CD4-positive, alpha-beta T cell (primary cell): ENCODE measurements at regions not wholly inside any gene's neighbourhood (a gene's known extent, or its start where the extent isn't known, plus 50 kb on each side); places are given as distances from the start of the nearest gene placed in this dataset.

Source experiments
- ATAC-seq: fragments of 200-7000 bp; cut with Tn5 transposase; one replicate; pipeline ENCODE4 v1.10.0; 2022; ENCODE audit warnings: mild to moderate bottlenecking; ENCODE audit not compliant: poor library complexity
- CTCF ChIA-PET: fragments of 350-600 bp; sonication (Branson Sonifier 250); formaldehyde crosslinking; loops from one replicate; lab custom pipeline; 2021; ENCODE audit warnings: antibody characterized with exemption, inconsistent platforms; lab: Charles Lee
- POLR2A ChIA-PET: fragments of 350-600 bp; sonication (Branson Sonifier 250); formaldehyde crosslinking; loops from one replicate; lab custom pipeline; 2021; ENCODE audit warnings: antibody characterized with exemption, inconsistent platforms; lab: Charles Lee
- DNase-seq, 14 experiments: peaks; one replicate each; pipeline ENCODE4 v3.0.0-alpha.2; 2013 to 2020; ENCODE audit warnings: mixed read lengths in 2 of 14
- H3K27ac ChIP-seq, 2 donors: one replicate each; pipeline versions ENCODE4 v1.5.1 to v1.7.0; 2013; ENCODE audit warnings: low read length in 2 of 2, low read depth in 1 of 2, mild to moderate bottlenecking in 1 of 2
- H3K27me3 ChIP-seq, 2 experiments: 1 replicate in 1 of 2; 2 replicates in 1 of 2; pipeline versions ENCODE4 v1.6.1 to v1.7.0; 2013; ENCODE audit warnings: low read length in 2 of 2, control low read depth in 1 of 2, mild to moderate bottlenecking in 1 of 2, moderate library complexity in 1 of 2; ENCODE audit not compliant: insufficient read depth in 2 of 2, control insufficient read depth in 1 of 2
- H3K36me3 ChIP-seq: one replicate; pipeline ENCODE4 v1.6.1; 2013; ENCODE audit warnings: low read length, control low read depth; ENCODE audit not compliant: insufficient read depth
- H3K4me1 ChIP-seq: one replicate; pipeline ENCODE4 v1.6.1; 2013; ENCODE audit warnings: low read length, control low read depth; ENCODE audit not compliant: insufficient read depth
- H3K4me3 ChIP-seq: one replicate; pipeline ENCODE4 v1.5.1; 2013; ENCODE audit warnings: mild to moderate bottlenecking, low read length, moderate library complexity
- H3K9me3 ChIP-seq, 2 experiments: 1 replicate in 1 of 2; 2 replicates in 1 of 2; pipeline versions ENCODE4 v1.6.1 to v1.7.0; 2013; ENCODE audit warnings: low read length in 2 of 2, mild to moderate bottlenecking in 2 of 2, control low read depth in 1 of 2, moderate library complexity in 1 of 2; ENCODE audit not compliant: control insufficient read depth in 1 of 2, insufficient read depth in 1 of 2
- H3K27ac Mint-ChIP-seq: one replicate; pipeline ENCODE4 v1.8.0; 2020; ENCODE audit warnings: mixed read lengths
- H3K27me3 Mint-ChIP-seq: one replicate; pipeline ENCODE4 v1.8.0; 2021; ENCODE audit warnings: mixed read lengths
- H3K36me3 Mint-ChIP-seq: one replicate; pipeline ENCODE4 v1.8.0; 2021; ENCODE audit warnings: low read depth, mixed read lengths
- H3K4me1 Mint-ChIP-seq: one replicate; pipeline ENCODE4 v1.8.0; 2021; ENCODE audit warnings: low read depth, mixed read lengths
- H3K4me3 Mint-ChIP-seq: one replicate; pipeline ENCODE4 v1.8.0; 2020; ENCODE audit warnings: mild to moderate bottlenecking, mixed read lengths
- H3K9me3 Mint-ChIP-seq: one replicate; pipeline ENCODE4 v1.8.0; 2020; ENCODE audit warnings: mixed read lengths
- intact Hi-C, 2 experiments: fragments of 100-400 bp; cut with DNase I in 1 of 2; cut with micrococcal nuclease in 1 of 2; formaldehyde crosslinking; loops; one replicate each; pipeline versions ENCODE4 v1.15.1 to v1.9.0; 2023 to 2025; cut with DNase I, micrococcal nuclease
- TF ChIP-seq, protein P1 (sequence below): fragments of 200-600 bp; IDR thresholded peaks from one replicate; pipeline ENCODE4 v1.8.0; 2022; ENCODE audit warnings: antibody characterized with exemption, mild to moderate bottlenecking

DNA sequence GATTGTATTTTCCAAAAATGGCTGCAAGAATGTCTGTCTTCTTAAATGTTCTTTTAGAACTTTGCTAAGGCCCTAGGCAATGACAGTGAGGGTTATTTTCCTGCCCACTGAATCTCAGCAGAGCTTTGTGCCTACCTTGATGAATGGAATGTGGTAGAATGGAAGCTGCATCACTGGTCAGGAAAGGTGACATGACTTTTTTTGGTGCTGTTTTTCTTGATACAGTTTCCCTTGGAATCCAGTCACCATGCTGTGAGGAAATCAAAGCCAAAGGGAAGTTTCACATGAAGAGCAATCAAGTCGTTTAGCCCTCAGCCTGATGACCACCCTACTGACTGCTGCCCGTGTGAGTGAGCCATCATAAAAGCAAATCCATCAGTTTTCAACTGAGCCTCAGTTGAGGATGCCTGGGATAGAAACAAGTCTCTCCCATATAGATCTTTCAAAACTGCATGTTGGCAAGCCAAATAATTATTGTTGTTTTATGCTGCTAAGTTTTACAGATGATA lies 886.0 kb upstream of the FBXO33 start:
- no peaks in the 10 kb centered on the region for H3K36me3 Mint-ChIP-seq
- ATAC-seq (no peak), DNase-seq (no peak)
- no peak overlapping the region for H3K4me3 Mint-ChIP-seq
- intact Hi-C loops = no loop called here
- Histone ChIP-seq H3K27ac (no peak overlapping the region), H3K27me3 (no peaks in the 10 kb centered on the region), H3K4me3 (no peak overlapping the region), H3K9me3 (no peaks in the 10 kb centered on the region), H3K4me1 (no peaks in the 10 kb centered on the region), H3K36me3 (no peaks in the 10 kb centered on the region)
- TF ChIP-seq, protein P1, sequence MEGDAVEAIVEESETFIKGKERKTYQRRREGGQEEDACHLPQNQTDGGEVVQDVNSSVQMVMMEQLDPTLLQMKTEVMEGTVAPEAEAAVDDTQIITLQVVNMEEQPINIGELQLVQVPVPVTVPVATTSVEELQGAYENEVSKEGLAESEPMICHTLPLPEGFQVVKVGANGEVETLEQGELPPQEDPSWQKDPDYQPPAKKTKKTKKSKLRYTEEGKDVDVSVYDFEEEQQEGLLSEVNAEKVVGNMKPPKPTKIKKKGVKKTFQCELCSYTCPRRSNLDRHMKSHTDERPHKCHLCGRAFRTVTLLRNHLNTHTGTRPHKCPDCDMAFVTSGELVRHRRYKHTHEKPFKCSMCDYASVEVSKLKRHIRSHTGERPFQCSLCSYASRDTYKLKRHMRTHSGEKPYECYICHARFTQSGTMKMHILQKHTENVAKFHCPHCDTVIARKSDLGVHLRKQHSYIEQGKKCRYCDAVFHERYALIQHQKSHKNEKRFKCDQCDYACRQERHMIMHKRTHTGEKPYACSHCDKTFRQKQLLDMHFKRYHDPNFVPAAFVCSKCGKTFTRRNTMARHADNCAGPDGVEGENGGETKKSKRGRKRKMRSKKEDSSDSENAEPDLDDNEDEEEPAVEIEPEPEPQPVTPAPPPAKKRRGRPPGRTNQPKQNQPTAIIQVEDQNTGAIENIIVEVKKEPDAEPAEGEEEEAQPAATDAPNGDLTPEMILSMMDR = no peak
- no peaks in the 10 kb centered on the region for H3K4me1 Mint-ChIP-seq
- ChIA-PET POLR2A (no interaction called here), CTCF (no interaction called here)
- no peak overlapping the region for H3K27ac Mint-ChIP-seq
- H3K27me3 Mint-ChIP-seq = no peaks in the 10 kb centered on the region
- peaks cover 9% of the 10 kb centered on the region for H3K9me3 Mint-ChIP-seq

DNA sequence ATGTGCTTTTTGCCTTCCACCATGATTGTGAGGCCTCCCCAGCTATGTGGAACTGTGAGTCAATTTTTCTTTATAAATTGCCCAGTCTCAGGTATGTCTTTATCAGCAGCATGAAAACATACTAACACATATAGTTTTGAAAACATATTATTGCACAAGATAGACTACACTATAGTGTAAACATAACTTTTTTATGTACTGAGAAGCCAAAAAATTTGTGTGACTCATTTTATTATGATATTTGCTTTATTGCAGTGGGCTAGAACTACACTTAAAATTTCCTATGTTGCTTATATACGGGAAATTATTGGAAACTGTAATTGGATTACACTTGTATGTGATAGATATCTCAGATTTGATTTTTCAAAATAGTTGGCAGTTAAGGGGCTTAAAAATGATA lies 885.5 kb upstream of the FBXO33 start:
- H3K27ac Mint-ChIP-seq = no peak overlapping the region
- Histone ChIP-seq H3K4me3 (no peak overlapping the region), H3K27me3 (no peaks in the 10 kb centered on the region), H3K27ac (no peak overlapping the region), H3K9me3 (no peaks in the 10 kb centered on the region), H3K36me3 (no peaks in the 10 kb centered on the region), H3K4me1 (no peaks in the 10 kb centered on the region)
- H3K36me3 Mint-ChIP-seq = no peaks in the 10 kb centered on the region
- ATAC-seq (no peak), DNase-seq (no peak)
- H3K4me3 Mint-ChIP-seq = no peak overlapping the region
- TF ChIP-seq, protein P1 = no peak
- no peaks in the 10 kb centered on the region for H3K27me3 Mint-ChIP-seq
- POLR2A ChIA-PET = no interaction called here
- CTCF ChIA-PET = no interaction called here
- H3K9me3 Mint-ChIP-seq = peaks cover 9% of the 10 kb centered on the region
- H3K4me1 Mint-ChIP-seq = no peaks in the 10 kb centered on the region
- intact Hi-C loops = no loop called here

DNA sequence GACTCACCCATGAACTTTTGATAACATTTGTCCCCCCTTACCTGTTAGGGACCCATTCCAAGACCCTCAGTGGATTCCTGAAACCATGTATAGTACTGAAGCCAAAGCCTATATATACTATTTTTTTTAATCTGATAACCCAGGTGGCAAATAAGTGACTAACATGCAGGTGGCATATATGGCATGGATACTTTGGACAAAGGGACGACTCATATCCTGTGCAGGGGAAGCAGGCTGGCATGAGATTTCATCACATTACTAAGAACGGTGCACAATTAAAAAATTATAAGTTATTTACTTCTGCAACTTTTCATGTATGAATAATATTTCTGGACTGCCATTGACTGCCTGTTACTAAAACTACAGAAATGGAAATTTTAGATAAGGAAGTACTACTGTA lies 880.1 kb upstream of the FBXO33 start:
- Histone ChIP-seq H3K9me3 (peaks cover 0 to 3% of the 10 kb centered on the region in 2 experiments), H3K4me1 (no peaks in the 10 kb centered on the region), H3K27ac (no peak overlapping the region), H3K36me3 (no peaks in the 10 kb centered on the region), H3K27me3 (no peaks in the 10 kb centered on the region), H3K4me3 (no peak overlapping the region)
- no peaks in the 10 kb centered on the region for H3K27me3 Mint-ChIP-seq
- H3K9me3 Mint-ChIP-seq = peaks cover 3% of the 10 kb centered on the region
- intact Hi-C loops = no loop called here
- no peaks in the 10 kb centered on the region for H3K36me3 Mint-ChIP-seq
- TF ChIP-seq, protein P1 = no peak
- DNase-seq = no peak
- H3K4me3 Mint-ChIP-seq = no peak overlapping the region
- ChIA-PET POLR2A (no interaction called here), CTCF (no interaction called here)
- no peak for ATAC-seq
- H3K4me1 Mint-ChIP-seq = no peaks in the 10 kb centered on the region
- H3K27ac Mint-ChIP-seq = no peak overlapping the region
